ENCODE measurements at regions not wholly inside any gene's neighbourhood (a gene's known extent, or its start where the extent isn't known, plus 50 kb on each side); places are given as distances from the start of the nearest gene placed in this dataset.

DNA sequence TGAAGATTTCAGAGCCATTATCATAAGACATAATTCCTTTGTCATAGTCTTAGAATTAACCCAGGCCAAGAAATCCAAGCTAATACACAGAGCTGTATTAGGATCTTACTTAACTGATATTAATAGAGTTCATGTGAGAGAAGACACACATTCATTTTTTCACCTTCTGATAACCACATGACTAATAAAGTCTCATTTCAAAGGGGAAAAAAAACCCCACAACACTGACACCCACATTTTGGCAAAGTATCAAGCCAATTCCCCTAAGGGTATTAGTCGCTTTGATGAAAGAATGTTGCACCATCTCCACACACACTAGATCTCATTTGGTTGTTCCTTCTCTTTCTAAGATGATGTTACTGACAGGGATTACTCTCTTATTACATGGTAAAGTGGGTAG, 344.4 kb upstream of the ESRRG start:
- H3K9me3 ChIP-seq (ENCODE audit: control insufficient read depth, low read length), result no peaks in the 10 kb centered on the region
- no peak overlapping the region for H3K27ac ChIP-seq (ENCODE audit: low read depth, low read length, severe bottlenecking)
- no peaks in the 10 kb centered on the region for H3K4me1 ChIP-seq (ENCODE audit: control insufficient read depth, insufficient read depth, low read length, poor library complexity, severe bottlenecking)
- no CpG with 5 or more reads among the region's 1 CpG for WGBS, 2 experiments (ENCODE audit: insufficient coverage in 2 of 2)
- no peak overlapping the region for H3K4me3 ChIP-seq (ENCODE audit: extremely low read depth, insufficient read depth, low read length, poor library complexity, severe bottlenecking)
- H3K36me3 ChIP-seq (ENCODE audit: control insufficient read depth, insufficient read depth, low read length), result no peaks in the 10 kb centered on the region

DNA sequence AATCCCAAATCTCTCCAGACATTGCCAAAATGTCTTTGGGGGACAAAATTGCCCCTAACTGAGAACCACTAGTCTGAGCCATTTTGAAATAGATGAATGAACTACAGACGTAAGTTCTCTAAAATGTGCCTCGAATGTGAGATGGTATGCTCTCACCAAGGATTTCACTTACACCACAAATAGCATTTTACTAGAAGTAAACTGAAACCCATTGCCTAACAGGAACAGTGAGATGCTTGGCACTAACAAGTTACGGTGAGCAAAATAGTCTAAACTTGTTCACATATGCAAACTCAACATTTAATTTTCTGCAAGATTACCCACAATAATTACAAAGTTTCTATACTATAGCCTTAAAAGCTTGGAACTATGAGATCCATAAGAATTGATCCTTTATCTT, 343.6 kb upstream of the ESRRG start:
- Histone ChIP-seq H3K27ac (ENCODE audit: low read depth, low read length, severe bottlenecking) (no peak overlapping the region), H3K9me3 (ENCODE audit: control insufficient read depth, low read length) (no peaks in the 10 kb centered on the region), H3K36me3 (ENCODE audit: control insufficient read depth, insufficient read depth, low read length) (no peaks in the 10 kb centered on the region), H3K4me3 (ENCODE audit: extremely low read depth, insufficient read depth, low read length, poor library complexity, severe bottlenecking) (no peak overlapping the region), H3K4me1 (ENCODE audit: control insufficient read depth, insufficient read depth, low read length, poor library complexity, severe bottlenecking) (no peaks in the 10 kb centered on the region)
- 86 to 94% methylated on average over 2 of the region's 3 CpGs for WGBS, 2 experiments (ENCODE audit: insufficient coverage in 2 of 2)

GRCh38 chr1:217063172-217063908, 340.1 kb upstream of the ESRRG start:
- WGBS, 2 experiments (ENCODE audit: insufficient coverage in 2 of 2), result 57% methylated on average over 3 of the region's 6 CpGs; no CpG with 5 or more reads in 1 of the 2 experiments
- no peak overlapping the region for H3K27ac ChIP-seq (ENCODE audit: low read depth, low read length, severe bottlenecking)
- no peaks in the 10 kb centered on the region for H3K36me3 ChIP-seq (ENCODE audit: control insufficient read depth, insufficient read depth, low read length)
- no peaks in the 10 kb centered on the region for H3K4me1 ChIP-seq (ENCODE audit: control insufficient read depth, insufficient read depth, low read length, poor library complexity, severe bottlenecking)
- H3K9me3 ChIP-seq (ENCODE audit: control insufficient read depth, low read length), result no peaks in the 10 kb centered on the region
- H3K4me3 ChIP-seq (ENCODE audit: extremely low read depth, insufficient read depth, low read length, poor library complexity, severe bottlenecking), result no peak overlapping the region

DNA sequence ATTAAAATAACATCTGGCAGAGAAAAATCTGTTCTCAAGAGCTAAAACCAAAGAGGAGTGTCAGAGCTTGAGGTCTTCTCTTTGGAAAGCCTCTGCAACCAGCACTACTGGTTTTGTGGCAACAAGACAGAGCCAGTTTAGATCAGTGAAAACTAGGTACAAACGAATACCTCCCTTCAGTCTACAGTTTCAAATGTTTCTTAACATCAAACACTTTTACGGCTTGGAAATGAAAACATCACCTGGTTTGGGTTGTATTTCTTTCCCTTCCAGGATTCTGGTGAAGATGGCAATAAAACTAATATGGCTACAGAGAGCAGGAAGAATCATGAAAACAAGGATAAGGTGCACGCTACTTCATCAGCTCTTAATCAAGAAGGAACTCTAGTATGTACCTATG, 339.4 kb upstream of the ESRRG start:
- WGBS, 2 experiments (ENCODE audit: insufficient coverage in 2 of 2), result 88 to 100% methylated on average over 1 to 2 of the region's 3 CpGs
- Histone ChIP-seq H3K4me3 (ENCODE audit: extremely low read depth, insufficient read depth, low read length, poor library complexity, severe bottlenecking) (no peak overlapping the region), H3K9me3 (ENCODE audit: control insufficient read depth, low read length) (no peaks in the 10 kb centered on the region), H3K27ac (ENCODE audit: low read depth, low read length, severe bottlenecking) (no peak overlapping the region), H3K4me1 (ENCODE audit: control insufficient read depth, insufficient read depth, low read length, poor library complexity, severe bottlenecking) (no peaks in the 10 kb centered on the region), H3K36me3 (ENCODE audit: control insufficient read depth, insufficient read depth, low read length) (no peaks in the 10 kb centered on the region)

DNA sequence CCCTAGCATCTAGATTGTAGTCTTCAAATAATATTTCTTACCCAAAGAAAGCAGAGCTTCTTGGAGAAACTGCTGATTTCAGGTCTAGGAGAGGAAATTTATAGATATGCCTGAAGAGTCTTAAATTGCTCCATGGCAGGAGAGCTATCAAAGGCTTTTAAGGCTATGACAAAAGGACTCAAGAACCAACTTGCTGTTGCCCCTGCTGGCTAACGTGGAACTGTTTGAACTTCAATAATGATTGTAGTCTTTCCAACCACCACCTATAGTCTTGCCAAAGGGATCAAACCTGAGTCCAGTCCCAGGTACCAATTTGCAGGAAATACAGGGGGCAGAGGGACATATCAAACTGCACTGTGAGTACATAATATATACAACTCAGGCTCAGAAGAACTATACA, 336.2 kb upstream of the ESRRG start:
- Histone ChIP-seq H3K9me3 (ENCODE audit: control insufficient read depth, low read length) (no peaks in the 10 kb centered on the region), H3K4me3 (ENCODE audit: extremely low read depth, insufficient read depth, low read length, poor library complexity, severe bottlenecking) (no peak overlapping the region), H3K27ac (ENCODE audit: low read depth, low read length, severe bottlenecking) (no peak overlapping the region), H3K36me3 (ENCODE audit: control insufficient read depth, insufficient read depth, low read length) (no peaks in the 10 kb centered on the region), H3K4me1 (ENCODE audit: control insufficient read depth, insufficient read depth, low read length, poor library complexity, severe bottlenecking) (no peaks in the 10 kb centered on the region)
- 80% methylated on average over 1 of the region's 1 CpG; no CpG with 5 or more reads in 1 of the 2 experiments for WGBS, 2 experiments (ENCODE audit: insufficient coverage in 2 of 2)

DNA sequence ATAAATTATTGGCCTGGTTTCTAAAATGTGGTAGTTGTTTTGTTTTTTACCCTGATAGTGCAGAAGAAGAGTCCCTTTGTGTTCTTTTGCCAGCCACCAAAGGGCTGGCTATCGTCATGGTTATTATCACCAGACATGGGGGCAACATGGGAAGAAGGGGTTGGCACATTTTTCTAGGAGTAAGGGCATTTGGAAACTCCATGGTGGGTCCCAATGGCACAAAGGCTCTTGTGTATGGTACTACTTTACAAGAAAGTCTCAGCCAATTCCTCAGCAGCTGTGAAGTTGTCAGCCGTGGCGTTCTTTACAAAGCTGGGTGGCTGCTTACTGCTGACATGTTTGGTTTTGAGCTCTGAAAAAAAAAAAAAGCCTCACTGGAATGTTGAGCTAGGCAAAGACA, 330.4 kb upstream of the ESRRG start:
- WGBS, 2 experiments (ENCODE audit: insufficient coverage in 2 of 2), result 83 to 94% methylated on average over 1 to 3 of the region's 3 CpGs
- H3K27ac ChIP-seq (ENCODE audit: low read depth, low read length, severe bottlenecking), result no peak overlapping the region
- H3K9me3 ChIP-seq (ENCODE audit: control insufficient read depth, low read length), result no peaks in the 10 kb centered on the region
- H3K36me3 ChIP-seq (ENCODE audit: control insufficient read depth, insufficient read depth, low read length), result no peaks in the 10 kb centered on the region
- H3K4me3 ChIP-seq (ENCODE audit: extremely low read depth, insufficient read depth, low read length, poor library complexity, severe bottlenecking), result no peak overlapping the region
- no peaks in the 10 kb centered on the region for H3K4me1 ChIP-seq (ENCODE audit: control insufficient read depth, insufficient read depth, low read length, poor library complexity, severe bottlenecking)

DNA sequence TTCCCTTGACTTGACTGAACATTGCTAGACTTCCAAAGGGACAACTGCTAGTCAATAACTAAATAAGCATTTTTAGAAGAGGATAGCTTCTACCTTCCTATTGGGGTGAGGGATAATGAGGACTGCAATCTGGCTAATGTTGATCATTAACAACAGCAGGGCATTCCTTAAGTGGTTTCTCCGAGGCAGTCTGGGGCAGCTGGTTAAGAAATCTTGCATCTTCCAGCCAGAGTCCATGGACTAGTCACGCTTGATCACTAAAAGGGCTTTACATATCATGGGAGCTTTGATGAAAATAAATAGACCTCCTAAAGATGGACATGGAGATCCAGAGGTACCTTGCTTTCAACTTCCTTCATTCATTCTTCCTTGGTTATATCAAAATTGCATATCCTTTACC, 329.4 kb upstream of the ESRRG start:
- H3K9me3 ChIP-seq (ENCODE audit: control insufficient read depth, low read length), result no peaks in the 10 kb centered on the region
- no peak overlapping the region for H3K27ac ChIP-seq (ENCODE audit: low read depth, low read length, severe bottlenecking)
- H3K4me1 ChIP-seq (ENCODE audit: control insufficient read depth, insufficient read depth, low read length, poor library complexity, severe bottlenecking), result no peaks in the 10 kb centered on the region
- no peak overlapping the region for H3K4me3 ChIP-seq (ENCODE audit: extremely low read depth, insufficient read depth, low read length, poor library complexity, severe bottlenecking)
- 100% methylated on average over 1 of the region's 2 CpGs; no CpG with 5 or more reads in 1 of the 2 experiments for WGBS, 2 experiments (ENCODE audit: insufficient coverage in 2 of 2)
- H3K36me3 ChIP-seq (ENCODE audit: control insufficient read depth, insufficient read depth, low read length), result no peaks in the 10 kb centered on the region

DNA sequence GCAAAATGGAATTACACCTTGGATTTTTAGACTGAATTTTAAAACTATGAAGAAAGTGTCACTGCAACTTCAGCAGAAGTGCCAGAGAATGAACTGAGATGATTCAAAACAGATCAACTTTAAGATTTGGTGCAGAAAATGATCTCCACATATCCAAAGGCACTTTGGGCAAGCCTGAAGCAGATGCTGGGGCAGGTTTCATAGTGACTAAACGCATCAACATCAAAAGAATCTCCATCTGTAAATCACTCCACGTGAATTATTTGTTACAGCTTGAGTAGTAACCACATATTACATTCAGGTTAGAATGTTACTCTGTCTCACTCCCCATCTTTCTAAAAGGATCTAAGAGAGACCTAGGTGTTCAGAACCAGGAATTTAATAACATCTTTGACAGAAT, 329.0 kb upstream of the ESRRG start:
- H3K4me3 ChIP-seq (ENCODE audit: extremely low read depth, insufficient read depth, low read length, poor library complexity, severe bottlenecking), result no peak overlapping the region
- no peaks in the 10 kb centered on the region for H3K9me3 ChIP-seq (ENCODE audit: control insufficient read depth, low read length)
- no peaks in the 10 kb centered on the region for H3K36me3 ChIP-seq (ENCODE audit: control insufficient read depth, insufficient read depth, low read length)
- 93 to 100% methylated on average over 1 to 2 of the region's 2 CpGs for WGBS, 2 experiments (ENCODE audit: insufficient coverage in 2 of 2)
- no peak overlapping the region for H3K27ac ChIP-seq (ENCODE audit: low read depth, low read length, severe bottlenecking)
- no peaks in the 10 kb centered on the region for H3K4me1 ChIP-seq (ENCODE audit: control insufficient read depth, insufficient read depth, low read length, poor library complexity, severe bottlenecking)

GRCh38 chr1:217049721-217050120, 326.5 kb upstream of the ESRRG start:
- H3K4me3 ChIP-seq (ENCODE audit: extremely low read depth, insufficient read depth, low read length, poor library complexity, severe bottlenecking), result no peak overlapping the region
- no peaks in the 10 kb centered on the region for H3K4me1 ChIP-seq (ENCODE audit: control insufficient read depth, insufficient read depth, low read length, poor library complexity, severe bottlenecking)
- WGBS, 2 experiments (ENCODE audit: insufficient coverage in 2 of 2), result 0 to 50% methylated on average over 1 to 2 of the region's 2 CpGs
- no peak overlapping the region for H3K27ac ChIP-seq (ENCODE audit: low read depth, low read length, severe bottlenecking)
- H3K9me3 ChIP-seq (ENCODE audit: control insufficient read depth, low read length), result no peaks in the 10 kb centered on the region
- H3K36me3 ChIP-seq (ENCODE audit: control insufficient read depth, insufficient read depth, low read length), result no peaks in the 10 kb centered on the region

DNA sequence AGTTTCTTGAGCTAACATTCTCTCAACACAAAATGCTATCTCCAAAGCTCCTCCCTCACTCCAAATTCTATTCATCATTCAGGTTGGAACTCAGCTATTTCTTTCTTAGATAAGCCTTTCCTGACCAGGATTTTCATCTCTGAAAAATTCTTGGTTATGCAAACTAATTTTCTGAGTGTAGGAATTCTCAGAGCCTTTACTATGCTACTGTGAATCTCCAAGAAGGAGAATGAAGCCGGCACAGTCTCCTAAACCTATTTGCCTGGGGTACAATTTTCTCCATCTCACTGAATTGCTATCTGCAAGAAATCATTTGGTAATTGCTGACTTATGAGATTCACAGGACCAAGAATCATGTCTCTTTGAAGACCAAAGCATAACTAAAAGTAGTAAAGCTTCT, 325.9 kb upstream of the ESRRG start:
- WGBS, 2 experiments (ENCODE audit: insufficient coverage in 2 of 2), result 100% methylated on average over 1 of the region's 1 CpG; no CpG with 5 or more reads in 1 of the 2 experiments
- H3K36me3 ChIP-seq (ENCODE audit: control insufficient read depth, insufficient read depth, low read length), result no peaks in the 10 kb centered on the region
- H3K4me3 ChIP-seq (ENCODE audit: extremely low read depth, insufficient read depth, low read length, poor library complexity, severe bottlenecking), result no peak overlapping the region
- no peaks in the 10 kb centered on the region for H3K9me3 ChIP-seq (ENCODE audit: control insufficient read depth, low read length)
- H3K4me1 ChIP-seq (ENCODE audit: control insufficient read depth, insufficient read depth, low read length, poor library complexity, severe bottlenecking), result no peaks in the 10 kb centered on the region
- H3K27ac ChIP-seq (ENCODE audit: low read depth, low read length, severe bottlenecking), result no peak overlapping the region

DNA sequence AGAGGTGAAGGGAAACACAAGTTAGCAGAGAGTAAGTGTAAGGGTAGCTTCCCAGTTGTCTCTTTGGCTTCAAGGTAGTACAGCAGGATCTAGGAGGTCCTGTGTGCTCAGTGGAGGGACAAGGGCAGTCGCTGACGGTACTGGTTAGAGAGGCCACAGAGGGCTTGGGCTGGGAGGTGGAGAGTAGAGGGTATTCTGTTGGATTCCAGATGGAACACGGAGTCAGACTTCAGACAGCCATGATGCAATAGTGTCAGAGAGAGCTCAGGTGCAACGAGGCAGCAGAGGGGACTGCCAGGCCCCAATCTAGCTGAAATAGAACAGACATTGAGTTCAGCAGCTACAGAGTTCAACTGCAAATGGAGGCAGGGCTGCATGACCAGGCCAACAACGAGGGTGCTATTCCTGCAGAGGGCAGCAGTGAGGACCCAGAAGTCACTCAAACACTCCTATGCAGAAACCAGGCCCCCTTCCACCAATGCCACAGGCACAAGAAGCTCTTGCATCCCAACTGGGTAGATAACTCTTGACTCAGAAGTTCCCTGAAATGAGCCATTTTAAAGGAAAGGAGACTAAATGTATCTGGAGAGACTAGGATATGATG, 325.0 kb upstream of the ESRRG start:
- H3K9me3 ChIP-seq (ENCODE audit: control insufficient read depth, low read length), result no peaks in the 10 kb centered on the region
- 49 to 65% methylated on average over 3 to 5 of the region's 5 CpGs for WGBS, 2 experiments (ENCODE audit: insufficient coverage in 2 of 2)
- no peaks in the 10 kb centered on the region for H3K4me1 ChIP-seq (ENCODE audit: control insufficient read depth, insufficient read depth, low read length, poor library complexity, severe bottlenecking)
- H3K4me3 ChIP-seq (ENCODE audit: extremely low read depth, insufficient read depth, low read length, poor library complexity, severe bottlenecking), result no peak overlapping the region
- H3K36me3 ChIP-seq (ENCODE audit: control insufficient read depth, insufficient read depth, low read length), result no peaks in the 10 kb centered on the region
- no peak overlapping the region for H3K27ac ChIP-seq (ENCODE audit: low read depth, low read length, severe bottlenecking)
